Embryonic facial prominence (tissue), 1 donor: ENCODE measurements at regions not wholly inside any gene's neighbourhood (a gene's known extent, or its start where the extent isn't known, plus 50 kb on each side); places are given as distances from the start of the nearest gene placed in this dataset.
"Not testable (repeated sequence)": the region's sequence is repeated elsewhere in the genome, so short reads cannot be mapped to it uniquely, and the experiment has no call there.

Source experiments
- DNase-seq: peaks from one replicate; pipeline ENCODE4 v3.0.0-alpha.2; 2016; ENCODE audit errors: extremely low spot score

- DNase-seq, result no peak
These were observed 64.5 kb upstream of the ADAMTS2 start for GRCh38 chr5:179409806-179410205.

GRCh38 chr5:179408611-179409010 is 63.4 kb upstream of the ADAMTS2 start:
- DNase-seq, result no peak

- no peak for DNase-seq
These were observed 62.2 kb upstream of the ADAMTS2 start for GRCh38 chr5:179407191-179408175.

- DNase-seq, result no peak
These were observed 61.0 kb upstream of the ADAMTS2 start for GRCh38 chr5:179406031-179406961.

GRCh38 chr5:179405426-179406030 is 60.3 kb upstream of the ADAMTS2 start:
- no peak for DNase-seq

- no peak for DNase-seq
These were observed 59.8 kb upstream of the ADAMTS2 start for GRCh38 chr5:179405054-179405416.

- DNase-seq, result no peak
These were observed 59.2 kb upstream of the ADAMTS2 start for GRCh38 chr5:179404321-179405053.

- no peak for DNase-seq
These were observed 58.3 kb upstream of the ADAMTS2 start for GRCh38 chr5:179403426-179404147.

GRCh38 chr5:179400435-179400834 is 55.2 kb upstream of the ADAMTS2 start:
- DNase-seq, result not testable (repeated sequence)

- no peak for DNase-seq
These were observed 54.8 kb upstream of the ADAMTS2 start for GRCh38 chr5:179400020-179400419.

GRCh38 chr5:179399327-179399726 is 54.1 kb upstream of the ADAMTS2 start:
- DNase-seq, result not testable (repeated sequence)

- DNase-seq, result no peak
These were observed 52.3 kb upstream of the ADAMTS2 start for GRCh38 chr5:179397516-179397915.
